Breast epithelium (tissue), 3 donors: ENCODE measurements at regions not wholly inside any gene's neighbourhood (a gene's known extent, or its start where the extent isn't known, plus 50 kb on each side); places are given as distances from the start of the nearest gene placed in this dataset.

Source experiments
- CTCF ChIP-seq, 3 donors: fragments of 450-650 bp; IDR thresholded peaks; one replicate each; pipeline ENCODE4 v1.5.1; 2016 to 2017; ENCODE audit warnings: antibody characterized with exemption in 3 of 3, mild to moderate bottlenecking in 3 of 3, moderate library complexity in 3 of 3
- POLR2A ChIP-seq: fragments of 450-650 bp; IDR thresholded peaks from one replicate; pipeline ENCODE4 v1.6.1; 2016; ENCODE audit warnings: antibody characterized with exemption, mild to moderate bottlenecking, moderate library complexity
- POLR2AphosphoS5 ChIP-seq, 3 donors: sonication (generic); formaldehyde crosslinking; IDR thresholded peaks; one replicate each; pipeline ENCODE4 v1.6.1; 2017; ENCODE audit warnings: antibody characterized with exemption in 3 of 3

GRCh38 chr3:82144811-82145210 is 383.4 kb upstream of the GBE1 start:
- TF ChIP-seq CTCF (IDR thresholded peaks at IDR 0.05): no peak
- TF ChIP-seq POLR2A: no peak
- no peak for TF ChIP-seq POLR2AphosphoS5 (IDR thresholded peaks at IDR 0.05)
